ENCODE measurements at regions not wholly inside any gene's neighbourhood (a gene's known extent, or its start where the extent isn't known, plus 50 kb on each side); places are given as distances from the start of the nearest gene placed in this dataset.

DNA sequence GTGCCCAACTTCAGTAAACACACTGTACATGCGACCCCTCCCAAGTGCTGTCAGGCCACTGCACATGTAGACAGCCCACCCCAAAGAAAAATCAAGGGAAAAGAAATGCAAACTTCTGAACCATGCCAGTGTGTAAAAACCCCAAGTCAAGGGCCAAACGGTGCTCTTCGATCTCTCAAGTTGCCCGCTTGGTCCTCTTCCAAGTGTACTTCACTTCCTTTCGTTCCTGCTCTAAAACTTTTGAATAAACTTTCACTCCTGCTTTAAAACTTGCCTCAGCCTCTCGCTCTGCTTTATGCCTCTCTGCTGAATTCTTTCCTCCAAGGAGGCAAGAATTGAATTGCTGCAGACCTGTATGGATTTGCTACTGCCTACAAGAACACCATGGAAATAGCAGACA is 600.7 kb downstream of the KCTD12 start:
- Histone ChIP-seq H4K91ac (replicated peaks; ENCODE audit: insufficient read length, low read length) (no peak overlapping the region), H3K4me1 (replicated peaks in 1 of 4; ENCODE audit: control insufficient read depth in 3 of 4, insufficient read depth in 4 of 4, low read length in 3 of 4) (peaks cover 0 to 5% (median 0%) of the 10 kb centered on the region in 4 experiments; a peak in 1 of 7 replicates), H3K56ac (replicated peaks; ENCODE audit: insufficient read length, low read depth, low read length) (no peak overlapping the region), H4K20me1 (replicated peaks in 1 of 2; ENCODE audit: control insufficient read depth in 1 of 2, insufficient read depth in 2 of 2, low read length in 2 of 2) (no peaks in the 10 kb centered on the region), H3K4me2 (ENCODE audit: insufficient read depth in 1 of 2, low read depth in 2 of 2, low read length in 2 of 2) (no peak overlapping the region), H3K27me3 (replicated peaks in 1 of 4; ENCODE audit: control insufficient read depth in 3 of 4, extremely low read depth in 1 of 4, insufficient read depth in 3 of 4, low read length in 3 of 4) (no peaks in the 10 kb centered on the region), H3K27ac (ENCODE audit: low read depth, low read length) (no peak overlapping the region), H3K4ac (replicated peaks; ENCODE audit: insufficient read length, low read depth, low read length) (no peak overlapping the region), H2BK120ac (replicated peaks; ENCODE audit: low read depth, low read length) (no peak overlapping the region), H3K36me3 (ENCODE audit: control insufficient read depth in 2 of 4, insufficient read depth in 4 of 4, low read length in 3 of 4) (no peaks in the 10 kb centered on the region), H2AK5ac (ENCODE audit: low read depth, low read length) (no peak overlapping the region), H4K5ac (ENCODE audit: insufficient read length, low read depth, low read length) (no peak overlapping the region), H3K79me1 (ENCODE audit: low read depth, low read length) (no peaks in the 10 kb centered on the region), H2BK5ac (ENCODE audit: low read depth, low read length) (no peak overlapping the region), H2BK20ac (ENCODE audit: low read length) (no peak overlapping the region), H3K14ac (ENCODE audit: insufficient read length) (no peak overlapping the region), H2AFZ (ENCODE audit: low read length) (no peak overlapping the region), H3K9ac (replicated peaks in 1 of 4; ENCODE audit: extremely low read depth in 1 of 4, low read depth in 3 of 4, low read length in 3 of 4) (no peak overlapping the region), H3K79me2 (ENCODE audit: control insufficient read depth in 1 of 2, insufficient read depth in 2 of 2, low read length in 2 of 2) (no peaks in the 10 kb centered on the region), H3K18ac (ENCODE audit: extremely low read depth, low read length) (no peak overlapping the region), H3K23me2 (ENCODE audit: low read depth, low read length) (no peaks in the 10 kb centered on the region), H3K4me3 (ENCODE audit: extremely low read depth in 1 of 4, insufficient read depth in 2 of 4, low read depth in 3 of 4, low read length in 4 of 4) (no peak overlapping the region), H2BK12ac (ENCODE audit: low read depth, low read length) (no peak overlapping the region), H3K9me3 (ENCODE audit: insufficient read depth in 2 of 2, low read depth in 1 of 2, low read length in 1 of 2) (peaks cover 0 to 2% of the 10 kb centered on the region in 2 experiments; a peak in 1 of 4 replicates), H4K8ac (ENCODE audit: extremely low read depth, insufficient read depth, low read length) (no peak overlapping the region), H2BK15ac (ENCODE audit: low read length) (no peak overlapping the region), H3K23ac (ENCODE audit: insufficient read length) (no peak overlapping the region)
- FAIRE-seq (no peak), DNase-seq (ENCODE audit: low read depth in 1 of 2, low spot score in 2 of 2) (no peak)
- POLR2A ChIA-PET (ENCODE audit: partially characterized antibody): no interaction called here
- WGBS, 2 experiments (ENCODE audit: extremely low coverage in 1 of 2, insufficient coverage in 1 of 2, insufficient read length in 1 of 2, insufficient replicate concordance in 2 of 2, low coverage in 1 of 2, low lambda C conversion rate in 2 of 2, missing lambda C conversion rate in 1 of 2): 87% methylated on average over 6 of the region's 6 CpGs; no CpG with 5 or more reads in 1 of the 2 experiments
- CTCF ChIA-PET (ENCODE audit: partially characterized antibody): no interaction called here
- TF ChIP-seq CREB1 (IDR thresholded peaks at IDR 0.05) (no peak), EP300 (IDR thresholded peaks at IDR 0.05; ENCODE audit: borderline replicate concordance in 1 of 2, low read depth in 2 of 2, low read length in 2 of 2) (no peak), RAD21 (IDR thresholded peaks at IDR 0.05 in 1 of 2, conservative IDR thresholded peaks at IDR 0.05 in 1 of 2; ENCODE audit: low read depth in 2 of 2, low read length in 2 of 2) (no peak), JUND (IDR thresholded peaks at IDR 0.05; ENCODE audit: low read length) (no peak), ZNF274 (IDR thresholded peaks at IDR 0.05; ENCODE audit: borderline replicate concordance, extremely low read depth, low read length) (no peak), CHD1 (IDR thresholded peaks at IDR 0.05; ENCODE audit: low read depth, low read length) (no peak), BACH1 (IDR thresholded peaks at IDR 0.05; ENCODE audit: low read length) (no peak), HDAC2 (IDR thresholded peaks at IDR 0.05; ENCODE audit: borderline replicate concordance in 1 of 2, low read depth in 2 of 2, low read length in 2 of 2) (no peak), NANOG (IDR thresholded peaks at IDR 0.05; ENCODE audit: insufficient read depth, low read depth, low read length, poor library complexity, severe bottlenecking) (no peak)
- TF ChIP-seq, protein P1, sequence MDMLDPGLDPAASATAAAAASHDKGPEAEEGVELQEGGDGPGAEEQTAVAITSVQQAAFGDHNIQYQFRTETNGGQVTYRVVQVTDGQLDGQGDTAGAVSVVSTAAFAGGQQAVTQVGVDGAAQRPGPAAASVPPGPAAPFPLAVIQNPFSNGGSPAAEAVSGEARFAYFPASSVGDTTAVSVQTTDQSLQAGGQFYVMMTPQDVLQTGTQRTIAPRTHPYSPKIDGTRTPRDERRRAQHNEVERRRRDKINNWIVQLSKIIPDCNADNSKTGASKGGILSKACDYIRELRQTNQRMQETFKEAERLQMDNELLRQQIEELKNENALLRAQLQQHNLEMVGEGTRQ (IDR thresholded peaks at IDR 0.05; ENCODE audit: low read length): no peak
- TF ChIP-seq, protein P2, sequence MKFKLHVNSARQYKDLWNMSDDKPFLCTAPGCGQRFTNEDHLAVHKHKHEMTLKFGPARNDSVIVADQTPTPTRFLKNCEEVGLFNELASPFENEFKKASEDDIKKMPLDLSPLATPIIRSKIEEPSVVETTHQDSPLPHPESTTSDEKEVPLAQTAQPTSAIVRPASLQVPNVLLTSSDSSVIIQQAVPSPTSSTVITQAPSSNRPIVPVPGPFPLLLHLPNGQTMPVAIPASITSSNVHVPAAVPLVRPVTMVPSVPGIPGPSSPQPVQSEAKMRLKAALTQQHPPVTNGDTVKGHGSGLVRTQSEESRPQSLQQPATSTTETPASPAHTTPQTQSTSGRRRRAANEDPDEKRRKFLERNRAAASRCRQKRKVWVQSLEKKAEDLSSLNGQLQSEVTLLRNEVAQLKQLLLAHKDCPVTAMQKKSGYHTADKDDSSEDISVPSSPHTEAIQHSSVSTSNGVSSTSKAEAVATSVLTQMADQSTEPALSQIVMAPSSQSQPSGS (IDR thresholded peaks at IDR 0.05; ENCODE audit: low read length): no peak

Data from H1 (cell line).